ENCODE measurements at regions not wholly inside any gene's neighbourhood (a gene's known extent, or its start where the extent isn't known, plus 50 kb on each side); places are given as distances from the start of the nearest gene placed in this dataset.
"Not testable (repeated sequence)": the region's sequence is repeated elsewhere in the genome, so short reads cannot be mapped to it uniquely, and the experiment has no call there.

DNA sequence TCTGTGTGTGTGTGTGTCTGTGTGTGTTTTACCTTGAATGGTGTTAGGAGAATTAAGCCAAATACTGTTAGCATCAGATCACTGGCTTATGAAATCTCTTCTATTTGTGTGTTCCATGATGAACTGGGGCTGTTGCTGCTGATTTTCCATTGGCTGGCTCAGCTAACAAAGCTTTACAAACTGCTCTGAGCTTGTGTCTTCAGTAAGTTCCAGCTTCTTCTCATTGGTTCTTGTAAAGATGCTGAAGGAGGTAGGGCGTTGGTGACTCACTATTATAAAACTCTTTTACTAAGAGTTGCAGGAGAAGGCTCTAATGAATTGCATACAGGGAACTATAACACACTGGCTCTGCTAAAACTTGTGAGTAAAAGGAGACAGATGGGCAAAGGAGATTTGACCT, 136.4 kb upstream of the PRKCQ start:
- no peak for DNase-seq

DNA sequence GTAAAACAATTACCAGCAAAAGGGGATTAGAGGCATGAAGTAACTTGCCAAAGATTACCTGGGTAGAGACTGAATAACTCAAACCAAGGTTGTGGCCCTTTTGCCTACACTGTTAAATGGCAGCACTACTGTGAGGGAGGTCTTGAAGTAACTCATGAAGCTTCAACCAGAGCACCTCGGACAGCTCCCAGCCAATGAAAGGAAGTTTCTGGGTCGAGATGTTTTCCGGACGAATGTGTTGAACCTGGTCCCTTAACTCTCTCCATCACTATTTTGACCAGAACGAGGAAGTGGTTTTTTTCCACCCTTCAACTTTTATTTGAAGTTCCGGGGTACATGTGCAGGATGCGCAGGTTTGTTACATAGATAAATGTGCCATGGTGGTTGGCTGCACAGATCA, 133.6 kb upstream of the PRKCQ start:
- DNase-seq, result no peak

DNA sequence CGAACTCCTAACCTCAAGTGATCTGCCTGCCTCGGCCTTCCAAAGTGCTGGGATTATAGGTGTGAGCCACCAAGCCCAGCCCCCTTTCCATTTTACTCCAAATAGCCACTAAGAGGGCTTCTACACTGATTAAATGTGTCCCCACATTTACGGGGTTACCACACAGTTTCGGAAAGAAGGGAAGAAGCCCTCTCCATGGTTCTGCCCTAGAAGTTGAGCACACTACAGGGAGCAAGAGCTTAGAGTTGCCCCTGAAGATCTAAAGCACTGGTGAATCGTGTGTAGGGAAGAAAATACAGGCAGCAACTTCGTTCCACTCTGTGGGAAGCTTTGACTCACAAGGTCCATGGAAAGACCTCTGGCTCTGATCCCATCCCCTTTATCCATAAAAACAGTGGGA, 133.0 kb upstream of the PRKCQ start:
- no peak for DNase-seq

DNA sequence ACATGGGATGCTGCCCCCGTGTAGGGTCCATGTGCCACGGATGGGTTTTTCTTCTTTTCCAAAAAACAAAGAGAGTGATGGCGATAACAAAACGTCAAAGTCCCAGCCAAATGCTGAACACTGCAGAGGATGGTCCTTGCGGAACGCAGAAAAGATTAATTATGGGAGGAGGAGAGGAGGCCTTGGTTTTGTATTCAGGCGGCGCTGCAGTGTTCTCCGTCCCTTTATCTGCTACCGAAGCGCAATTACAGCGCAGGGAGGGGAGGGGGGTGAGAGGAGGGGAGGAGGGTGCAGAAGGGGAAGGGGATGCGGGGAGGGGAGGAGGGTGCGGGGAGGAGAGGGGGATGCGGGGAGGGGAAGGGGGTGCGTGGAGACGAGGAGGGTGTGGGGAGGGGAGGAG, 131.8 kb upstream of the PRKCQ start:
- DNase-seq, result no peak

DNA sequence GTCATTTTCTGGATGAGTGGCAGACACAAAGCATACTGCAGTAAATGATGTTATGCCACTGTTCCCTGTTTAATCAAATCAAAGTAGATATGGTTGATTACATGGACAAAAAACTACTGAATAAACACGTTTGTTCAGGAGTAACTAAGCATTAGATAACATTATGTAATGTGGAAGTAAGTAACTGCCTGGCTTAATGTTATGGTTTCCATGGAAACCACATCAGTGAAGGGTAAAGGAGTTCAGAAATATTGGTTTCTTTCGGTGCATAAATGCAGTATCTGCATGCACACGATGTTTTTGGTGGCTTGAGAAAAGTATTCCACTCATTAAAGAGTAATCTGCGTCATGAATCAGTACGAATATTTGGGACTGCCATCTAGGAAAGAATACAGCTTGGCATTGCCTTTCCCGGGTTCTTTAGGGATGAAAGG, 131.3 kb upstream of the PRKCQ start:
- DNase-seq, result no peak

DNA sequence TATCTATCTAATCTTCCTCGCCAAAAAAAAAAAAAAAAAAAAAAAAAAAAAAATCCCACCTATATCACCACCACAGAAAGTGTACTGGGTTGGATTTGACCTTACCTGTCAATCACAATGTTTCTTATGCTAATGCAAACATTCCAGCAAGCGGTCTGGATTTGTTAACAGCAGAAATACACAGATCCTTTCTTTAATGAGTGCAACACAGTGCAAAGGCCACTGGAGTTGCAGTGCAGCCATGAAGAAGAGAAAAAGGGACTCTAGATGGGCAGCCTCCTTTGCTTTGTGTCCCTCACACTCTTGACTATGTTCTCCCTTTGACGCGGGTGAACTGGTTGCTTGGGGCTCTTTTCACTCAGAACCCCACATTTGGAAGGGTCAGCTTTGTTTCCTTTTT, 127.3 kb upstream of the PRKCQ start:
- DNase-seq, result no peak

DNA sequence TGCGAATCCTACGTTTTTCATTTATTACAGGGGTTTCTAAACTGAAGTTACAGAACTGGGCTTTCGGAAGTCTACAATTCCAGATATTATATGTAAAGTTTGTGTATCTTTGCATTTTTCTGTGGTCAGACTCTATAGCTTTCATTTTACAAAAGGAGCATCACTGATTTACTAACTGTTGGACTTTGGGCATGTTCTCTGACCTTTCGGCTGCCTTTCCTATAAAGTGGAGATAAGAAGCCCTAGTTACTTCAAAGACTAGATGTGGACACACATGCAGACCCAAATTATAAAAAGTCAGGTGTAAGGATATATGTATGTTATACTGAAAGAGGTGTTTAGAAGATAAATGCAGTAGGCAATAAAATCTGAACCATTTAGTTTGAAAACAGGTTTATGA, 126.6 kb upstream of the PRKCQ start:
- no peak for DNase-seq

DNA sequence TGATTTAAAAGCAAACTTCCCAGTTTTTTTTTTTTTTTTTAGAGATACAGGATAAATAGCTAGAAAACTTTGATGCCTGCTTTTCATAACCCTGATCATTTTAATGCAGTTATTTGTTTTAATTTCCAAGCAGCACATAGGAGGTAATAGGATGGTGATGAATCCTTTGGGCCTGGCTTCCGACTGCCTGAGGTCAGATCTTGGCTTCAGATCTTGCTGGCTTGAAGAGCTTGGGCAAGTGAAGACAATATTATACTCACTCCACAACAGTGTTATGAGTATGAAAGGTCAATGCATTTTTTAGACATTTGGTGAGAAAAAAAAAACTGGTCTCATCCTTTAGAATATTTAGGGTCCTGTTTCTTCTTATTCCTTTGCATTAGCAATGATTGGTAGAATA, 124.8 kb upstream of the PRKCQ start:
- DNase-seq, result no peak

DNA sequence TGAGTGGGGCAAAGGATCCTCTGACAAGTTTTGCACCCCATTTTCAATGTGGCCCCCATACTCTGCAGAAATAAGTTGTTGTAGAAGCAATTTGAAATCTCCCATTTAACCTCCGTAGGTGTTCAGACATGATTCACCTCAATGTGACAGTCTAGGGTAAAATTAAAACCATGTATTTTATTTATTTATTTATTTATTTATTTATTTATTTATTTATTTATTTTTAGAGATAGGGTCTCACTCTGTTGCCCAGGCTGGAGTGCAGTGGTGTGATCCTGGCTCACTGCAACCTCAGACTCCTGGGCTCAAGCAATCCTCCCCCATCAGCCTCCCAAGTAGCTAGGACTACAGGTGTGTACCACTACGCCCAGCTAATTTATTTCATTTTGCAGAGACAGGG, 122.8 kb upstream of the PRKCQ start:
- DNase-seq, result not testable (repeated sequence)

DNA sequence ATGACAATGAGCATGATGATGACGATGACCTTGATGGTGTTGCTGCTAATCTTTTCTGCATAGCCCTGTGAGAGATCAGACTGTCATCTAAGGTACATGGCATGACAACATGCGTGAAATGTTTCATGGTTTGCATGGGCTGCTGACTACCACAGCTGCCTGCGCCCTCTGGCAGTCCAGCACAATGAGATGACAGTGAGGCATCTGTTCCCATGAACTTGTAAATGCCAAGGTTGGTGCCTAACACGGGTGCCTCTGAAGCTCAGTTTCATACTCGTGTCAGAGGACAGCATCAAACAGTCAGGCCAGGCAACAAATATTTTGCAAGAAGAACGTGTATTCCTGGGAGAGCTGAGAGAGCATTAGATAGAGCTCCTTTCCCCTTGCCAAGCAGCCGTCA, 122.0 kb upstream of the PRKCQ start:
- DNase-seq, result no peak

DNA sequence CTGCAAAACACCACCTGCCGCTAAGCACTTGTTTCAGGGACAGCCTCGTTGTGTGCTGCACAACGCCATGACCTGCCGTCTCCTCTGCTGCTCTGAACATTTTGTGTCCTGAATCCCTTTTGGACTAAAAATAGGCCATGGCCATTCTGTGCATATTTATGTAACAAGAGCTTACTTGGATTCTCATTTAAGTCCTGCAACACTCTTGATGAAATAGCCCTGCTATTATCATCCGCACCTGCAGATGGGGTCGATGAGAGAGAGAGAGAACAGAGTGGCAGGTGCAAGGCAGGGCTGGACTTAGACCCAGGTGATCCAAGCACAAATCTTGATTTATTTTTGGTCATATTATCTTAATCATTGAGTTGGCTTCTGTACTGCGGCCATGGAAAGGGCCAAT, 121.2 kb upstream of the PRKCQ start:
- no peak for DNase-seq

DNA sequence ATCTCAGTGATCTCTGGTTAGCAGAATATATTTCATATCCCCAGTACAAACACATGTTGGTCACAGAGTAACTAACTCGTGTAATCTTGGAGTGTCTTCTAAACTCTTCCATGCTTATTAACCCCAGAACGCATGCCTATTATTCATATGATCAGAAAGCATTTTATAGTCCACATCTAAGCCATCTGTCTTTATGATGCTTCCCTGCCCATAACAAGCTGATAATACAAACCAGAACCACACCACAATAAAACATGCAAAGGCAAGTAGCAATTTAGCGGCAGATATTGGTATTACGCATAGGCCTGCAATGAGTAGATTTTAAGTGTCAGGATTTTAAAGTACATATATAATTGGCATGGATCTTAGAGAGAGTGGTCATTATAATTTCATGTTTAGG, 120.0 kb upstream of the PRKCQ start:
- no peak for DNase-seq

DNA sequence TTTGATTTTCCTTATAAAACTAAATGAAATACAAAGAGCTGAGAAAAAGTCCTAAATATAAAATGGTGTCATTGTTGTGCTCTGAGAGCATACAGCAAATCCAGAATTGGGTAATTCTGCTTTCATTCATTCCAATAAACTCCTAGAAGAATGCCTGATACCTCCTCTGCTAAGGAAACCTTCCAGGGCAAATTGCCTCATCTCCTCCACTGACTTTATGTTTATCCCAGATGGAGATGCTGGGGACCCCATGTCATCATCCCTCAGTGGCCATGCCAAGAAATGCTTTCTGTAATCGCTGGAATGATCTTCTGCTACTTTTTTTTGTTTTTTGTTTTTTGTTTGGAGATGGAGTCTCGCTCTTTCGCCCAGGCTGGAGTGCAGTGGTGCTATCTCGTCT, 119.3 kb upstream of the PRKCQ start:
- no peak for DNase-seq

DNA sequence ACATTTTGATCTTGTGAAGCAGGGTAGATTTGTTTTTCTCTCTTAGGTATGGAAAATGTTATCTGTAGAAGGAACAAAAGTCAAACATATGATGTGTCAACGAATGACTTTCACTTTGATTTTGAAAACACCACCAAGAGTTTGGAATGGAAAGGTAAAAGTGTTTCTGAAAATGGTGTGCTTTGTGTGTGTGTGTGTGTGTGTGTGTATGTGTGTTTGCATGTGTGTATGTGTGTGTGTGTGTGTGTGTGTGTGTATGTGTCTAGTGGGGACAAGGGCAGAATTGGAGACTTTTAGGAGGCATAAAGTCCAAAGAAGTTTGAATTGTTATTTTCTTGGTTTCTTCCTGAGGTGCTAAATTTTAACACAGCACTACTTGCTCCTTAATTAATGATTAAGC, 115.4 kb upstream of the PRKCQ start:
- DNase-seq, result no peak

DNA sequence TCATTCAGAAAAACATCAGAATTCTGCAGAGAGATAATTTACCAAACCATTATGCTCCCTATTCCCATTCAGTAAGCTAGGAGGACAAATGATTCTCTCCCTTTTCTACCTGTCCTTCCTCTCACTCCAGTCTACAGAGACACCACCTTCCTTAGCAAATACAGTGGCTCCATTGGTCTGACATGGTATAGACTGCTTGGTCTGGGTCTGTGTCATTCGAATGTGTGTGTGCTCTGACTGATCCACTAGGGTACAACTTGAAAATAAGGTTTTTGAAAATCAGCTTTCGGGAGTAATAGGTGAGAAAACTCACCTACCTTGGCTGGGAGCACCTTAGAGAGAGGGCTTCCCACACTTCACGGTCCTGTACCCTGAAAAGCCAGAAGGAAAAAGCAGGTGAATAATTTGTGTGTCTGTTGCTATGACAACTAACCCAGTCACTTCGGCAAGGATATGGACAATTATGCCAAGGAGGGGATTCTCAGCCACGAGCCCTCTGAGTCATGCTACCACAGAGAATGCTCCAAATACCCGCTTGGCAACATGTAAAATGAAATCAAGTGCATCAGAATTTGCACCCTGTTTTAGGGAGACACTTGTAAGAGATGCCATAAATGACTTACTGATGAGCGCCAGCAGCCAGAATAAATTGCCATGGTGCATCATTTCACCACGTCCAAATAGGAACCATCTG, 114.5 kb upstream of the PRKCQ start:
- DNase-seq, result no peak

DNA sequence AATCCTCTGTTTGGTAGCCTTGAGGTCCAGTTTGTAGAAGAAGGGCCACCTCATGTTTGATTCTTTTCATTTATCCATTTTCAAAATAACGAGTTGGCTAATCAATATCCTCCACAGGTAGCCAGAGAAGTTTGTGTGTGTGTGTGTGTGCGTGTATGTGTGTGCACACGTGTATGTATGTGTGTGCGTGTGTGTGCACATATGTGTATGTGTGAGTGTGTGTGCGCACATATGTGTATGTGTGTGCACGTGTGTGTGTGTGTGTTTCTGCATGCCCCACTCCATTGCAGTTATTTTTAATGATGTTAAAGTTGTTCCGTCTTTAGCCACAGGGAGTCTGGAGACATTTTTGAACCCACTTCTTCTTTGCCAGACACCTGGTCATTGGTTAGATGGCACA, 112.8 kb upstream of the PRKCQ start:
- DNase-seq, result no peak

DNA sequence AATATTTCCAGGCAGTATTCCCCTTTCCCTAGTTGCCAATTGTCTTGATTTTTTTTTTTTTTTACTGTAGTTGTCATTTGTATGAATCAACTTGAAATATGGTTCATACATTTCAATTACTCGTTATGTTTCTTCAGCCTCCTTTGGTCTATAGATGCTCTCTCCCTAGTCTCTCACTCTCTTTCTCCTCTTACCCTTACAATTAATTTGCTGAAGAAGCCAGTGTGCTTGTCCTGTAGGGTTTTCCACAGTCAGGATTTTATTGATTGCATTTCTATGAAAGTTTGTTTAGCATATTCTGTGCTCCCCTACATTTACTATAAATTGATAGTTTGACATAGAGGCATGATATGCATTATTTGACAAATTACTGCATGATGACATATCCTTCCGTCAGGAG, 112.0 kb upstream of the PRKCQ start:
- DNase-seq, result no peak

DNA sequence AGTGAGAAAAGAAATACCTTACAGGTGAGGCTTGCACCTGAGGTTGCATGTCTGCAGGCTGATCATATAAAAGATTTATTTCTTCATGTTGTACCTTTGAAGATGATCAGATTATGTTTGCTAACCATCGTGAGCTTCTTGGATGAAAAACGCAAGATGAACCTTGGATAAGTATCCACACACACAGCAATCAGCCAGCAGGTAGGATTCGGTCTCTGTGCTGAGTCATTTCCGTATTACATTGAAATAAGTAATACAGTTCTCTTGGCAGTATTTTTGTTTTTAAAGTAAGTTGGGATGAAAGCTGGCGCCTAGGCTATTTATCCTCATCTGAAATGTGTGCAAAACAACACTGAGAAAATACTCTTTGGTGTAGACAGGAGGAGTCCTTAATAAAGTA, 109.0 kb upstream of the PRKCQ start:
- no peak for DNase-seq

DNA sequence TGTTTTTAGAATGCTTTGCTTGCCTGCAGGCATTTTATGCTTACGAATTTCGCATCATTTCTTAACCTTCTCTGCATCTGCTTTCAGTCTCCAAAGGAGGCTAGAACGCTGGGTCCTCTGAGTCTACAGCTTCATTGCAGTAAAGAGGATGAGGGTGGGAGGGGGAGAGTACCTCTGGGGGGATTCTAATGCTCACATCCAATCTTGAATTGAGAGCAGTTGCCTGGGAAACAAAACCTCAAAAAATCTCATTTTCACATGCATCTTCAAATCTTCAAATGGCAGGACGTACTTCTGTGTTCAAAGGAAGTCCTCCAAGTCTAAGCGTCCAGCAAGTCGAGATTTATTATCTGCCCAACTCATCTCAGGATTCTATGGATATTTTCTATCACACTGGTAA, 100.7 kb upstream of the PRKCQ start:
- no peak for DNase-seq

DNA sequence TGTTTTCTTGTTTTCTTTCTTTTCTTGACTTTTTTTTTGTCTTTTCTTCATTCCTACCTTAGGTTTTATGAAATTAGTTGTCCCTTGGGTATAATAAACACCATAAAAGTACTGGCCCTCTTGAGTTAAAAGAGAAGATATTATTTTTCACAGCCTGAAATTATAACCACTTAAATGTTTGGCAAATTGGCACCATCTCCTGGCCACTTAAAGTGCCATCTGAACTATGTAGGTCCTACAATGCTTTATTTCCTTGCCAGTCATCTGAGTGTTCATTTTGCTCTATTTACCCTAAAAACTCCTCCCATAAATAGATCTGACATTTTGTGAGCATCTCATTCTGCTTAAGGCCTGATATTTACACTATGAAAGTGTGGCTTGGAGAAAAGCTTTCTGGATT, 98.9 kb upstream of the PRKCQ start:
- no peak for DNase-seq

DNA sequence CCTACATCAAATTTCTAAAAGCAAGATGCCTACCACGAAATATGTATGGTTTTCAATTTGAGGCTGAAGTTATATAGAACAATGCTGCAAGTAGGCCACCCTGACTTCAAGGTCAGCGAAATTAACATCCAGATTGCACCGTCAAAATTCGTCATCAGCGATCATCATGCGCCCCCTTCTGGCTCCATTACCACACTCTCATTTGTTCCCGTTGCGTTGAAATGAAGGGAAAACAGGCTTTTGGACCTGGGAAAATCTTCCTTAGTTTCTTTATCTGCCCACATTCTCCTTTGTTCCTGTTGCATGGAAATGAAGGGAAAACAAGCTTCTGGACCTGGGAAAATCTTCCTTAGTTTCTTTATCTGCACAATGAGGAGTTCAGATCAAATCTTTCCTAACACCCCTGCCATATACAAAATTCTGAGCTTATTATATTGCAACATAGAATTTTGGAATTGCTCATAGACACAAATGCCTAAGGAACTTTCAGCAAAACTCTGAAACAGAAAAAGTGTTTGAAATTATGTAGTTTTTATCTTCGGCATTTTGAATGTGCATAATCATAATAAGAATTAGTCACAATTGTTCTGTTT, 98.2 kb upstream of the PRKCQ start:
- DNase-seq, result peak; percentile 75

DNA sequence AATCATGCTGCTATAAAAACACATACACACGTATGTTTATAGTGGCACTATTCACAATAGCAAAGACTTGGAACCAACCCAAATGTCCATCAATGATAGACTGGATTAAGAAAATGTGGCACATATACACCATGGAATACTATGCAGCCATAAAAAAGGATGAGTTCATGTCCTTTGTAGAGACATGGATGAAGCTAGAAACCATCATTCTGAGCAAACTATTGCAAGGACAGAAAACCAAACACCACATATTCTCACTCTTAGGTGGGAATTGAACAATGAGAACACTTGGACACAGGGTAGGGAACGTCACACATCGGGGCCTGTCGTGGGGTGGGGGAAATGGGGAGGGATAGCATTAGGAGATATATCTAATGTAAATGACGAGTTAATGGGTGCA, 97.1 kb upstream of the PRKCQ start:
- not testable (repeated sequence) for DNase-seq

DNA sequence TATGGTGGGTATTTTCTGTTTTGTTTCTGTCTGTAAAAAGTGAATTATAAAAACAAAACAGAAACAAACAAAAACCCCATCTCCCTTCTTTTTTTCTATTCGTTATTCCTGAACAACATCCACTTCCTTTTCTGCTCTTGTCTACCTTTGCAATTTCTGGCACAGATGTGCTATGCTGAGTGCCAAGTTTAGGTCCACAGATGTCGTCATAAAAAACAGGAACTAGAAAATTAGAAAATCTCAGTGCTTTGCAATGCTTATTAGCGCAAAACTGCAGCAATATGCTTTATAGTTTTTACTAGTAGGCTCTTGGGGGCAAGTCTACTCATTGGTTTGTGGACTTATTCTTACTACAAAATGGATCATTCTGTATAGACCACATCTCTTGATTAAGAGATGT, 94.2 kb upstream of the PRKCQ start:
- DNase-seq, result no peak

DNA sequence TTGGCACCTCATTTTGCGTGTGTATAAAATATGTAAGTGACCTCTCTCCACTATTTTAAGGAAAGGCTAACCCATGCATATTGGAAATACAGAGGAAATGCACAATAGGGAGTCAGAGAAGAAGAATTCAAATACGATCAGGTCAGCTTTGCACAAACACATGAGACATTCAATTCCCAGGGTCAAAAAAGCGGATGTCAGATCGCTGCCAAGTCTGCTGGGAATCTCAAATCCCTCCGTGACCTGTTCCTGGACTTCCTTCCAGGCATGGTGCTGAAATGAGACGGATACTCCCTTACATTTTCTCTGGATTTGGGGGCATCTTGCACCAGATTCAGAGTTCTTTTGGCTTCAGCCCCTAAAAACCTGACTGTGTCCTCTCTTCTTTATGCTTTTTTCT, 91.9 kb upstream of the PRKCQ start:
- no peak for DNase-seq

DNA sequence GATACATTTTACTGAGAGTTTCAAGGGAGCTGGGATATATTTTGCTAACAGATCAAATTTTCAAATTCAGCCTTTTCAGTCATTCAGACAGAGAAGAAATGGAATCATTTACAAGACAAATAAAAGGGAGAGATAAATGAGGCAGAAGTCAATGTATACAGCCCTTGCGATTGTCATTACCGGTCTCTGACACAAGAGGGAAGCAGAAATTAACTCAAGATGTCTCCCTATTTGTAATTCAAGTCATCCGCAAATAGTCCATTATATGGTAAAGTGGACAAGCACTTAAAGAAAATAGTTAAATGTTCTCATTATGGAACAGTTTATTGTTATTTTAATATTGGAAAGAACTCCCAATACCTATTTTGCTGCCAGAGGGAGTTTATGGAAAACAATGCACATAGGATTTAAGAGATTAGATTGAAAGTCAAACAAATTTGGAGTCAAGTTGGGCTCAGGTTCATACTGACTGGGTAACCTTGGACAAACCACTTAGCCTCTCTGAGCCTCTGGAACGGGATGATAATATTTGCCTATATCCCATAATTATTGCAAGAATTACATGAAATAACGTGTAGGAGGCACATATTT, 89.3 kb upstream of the PRKCQ start:
- peak; percentile 17 for DNase-seq

Data from CD4-positive, alpha-beta T cell treated with Interleukin-6 for 4 hours (primary cell).